ENCODE measurements at regions not wholly inside any gene's neighbourhood (a gene's known extent, or its start where the extent isn't known, plus 50 kb on each side); places are given as distances from the start of the nearest gene placed in this dataset.

- TF ChIP-seq CTCF (IDR thresholded peaks at IDR 0.05), result no peak
- TF ChIP-seq ZFX (IDR thresholded peaks at IDR 0.05; ENCODE audit: borderline replicate concordance), result no peak
Observed at GRCh38 chrX:35244088-35244741, 301.6 kb downstream of the FAM47B start.

Data from 22Rv1 (cell line).